OCI-LY3 (cell line): ENCODE measurements at regions not wholly inside any gene's neighbourhood (a gene's known extent, or its start where the extent isn't known, plus 50 kb on each side); places are given as distances from the start of the nearest gene placed in this dataset.

Experiments used
- CTCF ChIP-seq: fragments of 200-600, 300-600 bp; sonication (generic); IDR thresholded peaks from 2 replicates; pipeline ENCODE4 v1.5.1; 2014; ENCODE audit warnings: antibody characterized with exemption, low read length, low read depth
- EZH2phosphoT487 ChIP-seq: fragments of 200-600 bp; shearing (Covaris generic); IDR thresholded peaks from 2 replicates; pipeline ENCODE4 v1.6.1; 2018; ENCODE audit warnings: antibody characterized with exemption, mixed run types, low read depth

GRCh38 chr16:59242556-59242955, 508.4 kb upstream of the GOT2 start:
- TF ChIP-seq CTCF (no peak), EZH2phosphoT487 (no peak)
